ENCODE measurements at regions not wholly inside any gene's neighbourhood (a gene's known extent, or its start where the extent isn't known, plus 50 kb on each side); places are given as distances from the start of the nearest gene placed in this dataset.

DNA sequence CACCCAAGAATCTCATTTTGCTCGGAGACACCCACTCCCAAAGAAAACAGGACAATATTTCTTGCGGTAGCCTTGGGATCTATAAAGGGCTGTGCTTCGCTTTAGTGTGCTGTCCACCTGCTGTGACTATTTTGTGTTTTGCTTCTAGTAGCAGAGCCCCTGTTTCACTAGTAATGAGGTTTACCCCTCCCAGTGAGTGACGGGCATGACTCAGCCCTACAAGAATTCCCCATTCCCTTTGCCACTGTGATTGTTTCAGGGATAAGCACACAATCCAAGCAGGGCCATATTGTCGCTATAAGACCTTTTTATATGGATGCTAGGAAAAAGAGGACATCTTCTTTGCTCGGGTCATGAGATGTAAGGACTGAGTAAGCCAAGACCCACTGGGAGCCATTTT is 62.5 kb upstream of the FOXB1 start:
- TF ChIP-seq, protein P1, sequence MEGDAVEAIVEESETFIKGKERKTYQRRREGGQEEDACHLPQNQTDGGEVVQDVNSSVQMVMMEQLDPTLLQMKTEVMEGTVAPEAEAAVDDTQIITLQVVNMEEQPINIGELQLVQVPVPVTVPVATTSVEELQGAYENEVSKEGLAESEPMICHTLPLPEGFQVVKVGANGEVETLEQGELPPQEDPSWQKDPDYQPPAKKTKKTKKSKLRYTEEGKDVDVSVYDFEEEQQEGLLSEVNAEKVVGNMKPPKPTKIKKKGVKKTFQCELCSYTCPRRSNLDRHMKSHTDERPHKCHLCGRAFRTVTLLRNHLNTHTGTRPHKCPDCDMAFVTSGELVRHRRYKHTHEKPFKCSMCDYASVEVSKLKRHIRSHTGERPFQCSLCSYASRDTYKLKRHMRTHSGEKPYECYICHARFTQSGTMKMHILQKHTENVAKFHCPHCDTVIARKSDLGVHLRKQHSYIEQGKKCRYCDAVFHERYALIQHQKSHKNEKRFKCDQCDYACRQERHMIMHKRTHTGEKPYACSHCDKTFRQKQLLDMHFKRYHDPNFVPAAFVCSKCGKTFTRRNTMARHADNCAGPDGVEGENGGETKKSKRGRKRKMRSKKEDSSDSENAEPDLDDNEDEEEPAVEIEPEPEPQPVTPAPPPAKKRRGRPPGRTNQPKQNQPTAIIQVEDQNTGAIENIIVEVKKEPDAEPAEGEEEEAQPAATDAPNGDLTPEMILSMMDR (IDR thresholded peaks at IDR 0.05; ENCODE audit: borderline replicate concordance, extremely low read depth, low read length, poor library complexity, severe bottlenecking): no peak
- no peak for TF ChIP-seq EZH2 (IDR thresholded peaks at IDR 0.05; ENCODE audit: borderline replicate concordance, low read depth, low read length, severe bottlenecking)
